ENCODE measurements at regions not wholly inside any gene's neighbourhood (a gene's known extent, or its start where the extent isn't known, plus 50 kb on each side); places are given as distances from the start of the nearest gene placed in this dataset.

GRCh38 chr4:112075906-112076305 lies 69.3 kb upstream of the FAM241A start:
- peaks cover 3% of the 10 kb centered on the region for H3K4me1 ChIP-seq (ENCODE audit: control insufficient read depth, extremely low read depth, insufficient read depth, low read length)
- no peak overlapping the region for H3K9ac ChIP-seq (ENCODE audit: control insufficient read depth, extremely low read depth, insufficient read depth, low read length)
- no peaks in the 10 kb centered on the region for H3K36me3 ChIP-seq (ENCODE audit: control insufficient read depth in 2 of 2, extremely low read depth in 1 of 2, insufficient read depth in 2 of 2, low read length in 2 of 2)
- H3K27ac ChIP-seq (ENCODE audit: control insufficient read depth, insufficient read depth, low read length): no peak overlapping the region
- TF ChIP-seq, protein P1, sequence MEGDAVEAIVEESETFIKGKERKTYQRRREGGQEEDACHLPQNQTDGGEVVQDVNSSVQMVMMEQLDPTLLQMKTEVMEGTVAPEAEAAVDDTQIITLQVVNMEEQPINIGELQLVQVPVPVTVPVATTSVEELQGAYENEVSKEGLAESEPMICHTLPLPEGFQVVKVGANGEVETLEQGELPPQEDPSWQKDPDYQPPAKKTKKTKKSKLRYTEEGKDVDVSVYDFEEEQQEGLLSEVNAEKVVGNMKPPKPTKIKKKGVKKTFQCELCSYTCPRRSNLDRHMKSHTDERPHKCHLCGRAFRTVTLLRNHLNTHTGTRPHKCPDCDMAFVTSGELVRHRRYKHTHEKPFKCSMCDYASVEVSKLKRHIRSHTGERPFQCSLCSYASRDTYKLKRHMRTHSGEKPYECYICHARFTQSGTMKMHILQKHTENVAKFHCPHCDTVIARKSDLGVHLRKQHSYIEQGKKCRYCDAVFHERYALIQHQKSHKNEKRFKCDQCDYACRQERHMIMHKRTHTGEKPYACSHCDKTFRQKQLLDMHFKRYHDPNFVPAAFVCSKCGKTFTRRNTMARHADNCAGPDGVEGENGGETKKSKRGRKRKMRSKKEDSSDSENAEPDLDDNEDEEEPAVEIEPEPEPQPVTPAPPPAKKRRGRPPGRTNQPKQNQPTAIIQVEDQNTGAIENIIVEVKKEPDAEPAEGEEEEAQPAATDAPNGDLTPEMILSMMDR (optimal IDR thresholded peaks at IDR 0.05 in 1 of 3, IDR thresholded peaks at IDR 0.05 in 1 of 3, conservative IDR thresholded peaks at IDR 0.05 in 1 of 3; ENCODE audit: extremely low read depth in 1 of 3, insufficient read depth in 2 of 3, low read length in 3 of 3): no peak
- no peak for TF ChIP-seq EZH2 (IDR thresholded peaks at IDR 0.05; ENCODE audit: low read length)
- no peak for DNase-seq (ENCODE audit: low read depth, low spot score)
- H3K9me3 ChIP-seq (ENCODE audit: control insufficient read depth, low read depth, low read length): no peaks in the 10 kb centered on the region
- no peaks in the 10 kb centered on the region for H3K79me2 ChIP-seq (ENCODE audit: control insufficient read depth, insufficient read depth, low read length)
- dilution Hi-C loops (cut with MboI; ENCODE audit: extremely low pct_ligation_motif_present, low sequenced_read_pairs): no loop called here
- H3K4me3 ChIP-seq (ENCODE audit: control insufficient read depth in 2 of 3, extremely low read depth in 1 of 3, insufficient read depth in 2 of 3, low read depth in 1 of 3, low read length in 3 of 3): no peak overlapping the region
- no peaks in the 10 kb centered on the region for H4K20me1 ChIP-seq (ENCODE audit: control insufficient read depth, extremely low read depth, insufficient read depth, low read length)
- H3K9me1 ChIP-seq (ENCODE audit: control insufficient read depth, extremely low read depth, insufficient read depth, low read length): no peaks in the 10 kb centered on the region
- H3K4me2 ChIP-seq (ENCODE audit: control insufficient read depth, extremely low read depth, insufficient read depth, low read depth, low read length): no peak overlapping the region
- FAIRE-seq: no peak
- no peak overlapping the region for H2AFZ ChIP-seq (ENCODE audit: control insufficient read depth, low read length)
- no peaks in the 10 kb centered on the region for H3K27me3 ChIP-seq (ENCODE audit: control insufficient read depth, extremely low read depth, insufficient read depth, low read length)

DNA sequence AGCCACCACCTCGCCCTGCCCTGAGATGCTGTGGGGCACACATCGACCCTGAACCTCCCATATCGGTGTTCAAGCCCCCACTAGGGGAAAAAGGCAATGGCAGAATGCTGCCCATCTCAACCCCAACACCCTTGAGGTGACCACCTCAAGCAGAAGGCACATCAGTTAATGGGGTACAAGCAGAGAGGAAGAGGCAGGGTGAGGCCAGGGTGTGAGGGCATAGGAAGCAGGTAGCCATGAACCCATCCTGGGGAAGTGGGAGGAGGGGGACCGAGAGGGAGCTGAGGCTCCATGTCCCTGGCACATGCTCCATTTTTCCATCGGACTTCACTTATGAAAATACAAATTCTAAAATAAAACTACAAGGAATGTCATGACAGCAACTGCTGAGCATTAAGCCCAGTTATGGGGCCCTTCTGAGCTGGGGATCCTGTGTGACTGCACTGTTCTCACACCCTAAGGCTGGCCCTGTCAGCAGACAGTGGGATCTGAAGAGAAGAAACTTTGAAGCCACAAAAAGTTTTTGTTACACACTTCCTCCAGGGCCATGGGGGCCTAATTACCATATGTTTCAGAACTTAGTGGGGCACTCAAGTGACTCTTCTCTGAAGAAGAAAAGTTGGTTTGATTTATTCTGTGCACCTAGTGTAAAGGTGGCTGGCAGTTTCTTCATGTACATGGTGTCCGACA lies 68.2 kb upstream of the FAM241A start:
- Histone ChIP-seq H3K4me1 (ENCODE audit: control insufficient read depth, extremely low read depth, insufficient read depth, low read length) (peaks cover 4% of the 10 kb centered on the region), H4K20me1 (ENCODE audit: control insufficient read depth, extremely low read depth, insufficient read depth, low read length) (no peaks in the 10 kb centered on the region), H3K27ac (ENCODE audit: control insufficient read depth, insufficient read depth, low read length) (no peak overlapping the region), H3K79me2 (ENCODE audit: control insufficient read depth, insufficient read depth, low read length) (no peaks in the 10 kb centered on the region), H3K4me2 (ENCODE audit: control insufficient read depth, extremely low read depth, insufficient read depth, low read depth, low read length) (no peak overlapping the region), H3K9me3 (ENCODE audit: control insufficient read depth, low read depth, low read length) (no peaks in the 10 kb centered on the region), H3K9me1 (ENCODE audit: control insufficient read depth, extremely low read depth, insufficient read depth, low read length) (no peaks in the 10 kb centered on the region), H3K27me3 (ENCODE audit: control insufficient read depth, extremely low read depth, insufficient read depth, low read length) (no peaks in the 10 kb centered on the region), H2AFZ (ENCODE audit: control insufficient read depth, low read length) (no peak overlapping the region), H3K4me3 (ENCODE audit: control insufficient read depth in 2 of 3, extremely low read depth in 1 of 3, insufficient read depth in 2 of 3, low read depth in 1 of 3, low read length in 3 of 3) (no peak overlapping the region), H3K9ac (ENCODE audit: control insufficient read depth, extremely low read depth, insufficient read depth, low read length) (no peak overlapping the region), H3K36me3 (ENCODE audit: control insufficient read depth in 2 of 2, extremely low read depth in 1 of 2, insufficient read depth in 2 of 2, low read length in 2 of 2) (no peaks in the 10 kb centered on the region)
- dilution Hi-C loops (cut with MboI; ENCODE audit: extremely low pct_ligation_motif_present, low sequenced_read_pairs): no loop called here
- DNase-seq (ENCODE audit: low read depth, low spot score) (no peak), FAIRE-seq (no peak)
- TF ChIP-seq, protein P1 (optimal IDR thresholded peaks at IDR 0.05 in 1 of 3, IDR thresholded peaks at IDR 0.05 in 1 of 3, conservative IDR thresholded peaks at IDR 0.05 in 1 of 3; ENCODE audit: extremely low read depth in 1 of 3, insufficient read depth in 2 of 3, low read length in 3 of 3): no peak
- TF ChIP-seq EZH2 (IDR thresholded peaks at IDR 0.05; ENCODE audit: low read length): no peak

Measured in keratinocyte (primary cell).